ENCODE measurements at regions not wholly inside any gene's neighbourhood (a gene's known extent, or its start where the extent isn't known, plus 50 kb on each side); places are given as distances from the start of the nearest gene placed in this dataset.

DNA sequence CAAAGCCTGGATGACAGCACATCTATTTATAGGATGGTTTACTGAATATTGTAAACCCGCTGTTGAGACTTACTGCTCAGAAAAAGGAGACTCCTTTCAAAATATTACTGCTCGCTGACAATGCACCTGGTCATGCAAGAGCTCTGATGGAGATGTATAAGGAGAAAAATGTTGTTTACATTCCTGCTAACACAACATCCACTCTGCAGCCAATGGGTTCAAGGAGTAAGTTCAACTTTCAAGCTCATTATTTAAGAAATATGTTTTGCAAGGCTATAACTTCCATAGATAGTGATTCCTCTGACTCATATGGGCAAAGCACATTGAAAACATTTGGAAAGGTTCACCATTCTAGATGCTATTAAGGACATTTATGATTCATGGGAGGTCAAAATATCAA is 201.7 kb downstream of the SNAPC1 start:
- ChIA-PET CTCF (ENCODE audit: low intra/inter-chr PET ratio, low total read pairs) (no interaction called here), POLR2A (no interaction called here)
- no peaks in the 10 kb centered on the region for H3K79me2 ChIP-seq (ENCODE audit: insufficient read depth, low read length)
- DNase-seq (ENCODE audit: low spot score) (no peak), ATAC-seq (no peak), FAIRE-seq (no peak)
- in situ Hi-C loops (cut with HindIII; ENCODE audit: extremely low pct_ligation_motif_present, low pct_unique_long_range_greater_than_20kb) (no loop called here), intact Hi-C loops (cut with micrococcal nuclease; ENCODE audit: unreplicated experiment) (no loop called here)
- BruUV-seq (replicated peaks), result no TSS peak
- no peak overlapping the region for H3K4me3 ChIP-seq (replicated peaks in 1 of 3; ENCODE audit: insufficient read depth in 1 of 3, low read depth in 2 of 3, low read length in 3 of 3)
- H2AFZ ChIP-seq (ENCODE audit: low read length), result no peak overlapping the region
- no peaks in the 10 kb centered on the region for H3K27me3 ChIP-seq (ENCODE audit: control insufficient read depth in 1 of 2, insufficient read depth in 2 of 2, low read length in 2 of 2)
- H3K27ac ChIP-seq (ENCODE audit: extremely low read length, insufficient read depth, low read length), result no peak overlapping the region
- TF ChIP-seq PCBP1 (IDR thresholded peaks at IDR 0.05; ENCODE audit: borderline replicate concordance, low read depth, low read length), result no peak
- TF ChIP-seq ZSCAN31 (CRISPR knock-in tag; IDR thresholded peaks at IDR 0.05; ENCODE audit: low read depth), result no peak
- TF ChIP-seq CBX2 (IDR thresholded peaks at IDR 0.05; ENCODE audit: low read depth, low read length), result no peak
- no peak for TF ChIP-seq CBX2 (CRISPR knock-in tag; IDR thresholded peaks at IDR 0.05; ENCODE audit: low read depth)
- no peak for TF ChIP-seq ZMYM3 (CRISPR knock-in tag; IDR thresholded peaks at IDR 0.05)
- no peak for TF ChIP-seq MTF1 (CRISPR knock-in tag; IDR thresholded peaks at IDR 0.05)
- TF ChIP-seq PITX1 (CRISPR knock-in tag; IDR thresholded peaks at IDR 0.05), result no peak
- TF ChIP-seq, protein P1, sequence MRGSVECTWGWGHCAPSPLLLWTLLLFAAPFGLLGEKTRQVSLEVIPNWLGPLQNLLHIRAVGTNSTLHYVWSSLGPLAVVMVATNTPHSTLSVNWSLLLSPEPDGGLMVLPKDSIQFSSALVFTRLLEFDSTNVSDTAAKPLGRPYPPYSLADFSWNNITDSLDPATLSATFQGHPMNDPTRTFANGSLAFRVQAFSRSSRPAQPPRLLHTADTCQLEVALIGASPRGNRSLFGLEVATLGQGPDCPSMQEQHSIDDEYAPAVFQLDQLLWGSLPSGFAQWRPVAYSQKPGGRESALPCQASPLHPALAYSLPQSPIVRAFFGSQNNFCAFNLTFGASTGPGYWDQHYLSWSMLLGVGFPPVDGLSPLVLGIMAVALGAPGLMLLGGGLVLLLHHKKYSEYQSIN (CRISPR knock-in tag; IDR thresholded peaks at IDR 0.05; ENCODE audit: borderline replicate concordance), result no peak
- no peaks in the 10 kb centered on the region for H3K36me3 ChIP-seq (replicated peaks in 1 of 2; ENCODE audit: control insufficient read depth in 1 of 2, insufficient read depth in 2 of 2, low read length in 2 of 2)
- no peaks in the 10 kb centered on the region for H3K9me3 ChIP-seq (ENCODE audit: low read length)
- no peak overlapping the region for H3K9ac ChIP-seq (ENCODE audit: insufficient read depth, low read depth, low read length)
- H3K4me1 ChIP-seq (ENCODE audit: insufficient read depth, low read length), result no peaks in the 10 kb centered on the region
- 0% methylated on average over 2 of the region's 2 CpGs for WGBS (ENCODE audit: low lambda C conversion rate)
- no peaks in the 10 kb centered on the region for H4K20me1 ChIP-seq (ENCODE audit: insufficient read depth, low read length)
- no peak overlapping the region for H3K4me2 ChIP-seq (ENCODE audit: low read depth, low read length)

DNA sequence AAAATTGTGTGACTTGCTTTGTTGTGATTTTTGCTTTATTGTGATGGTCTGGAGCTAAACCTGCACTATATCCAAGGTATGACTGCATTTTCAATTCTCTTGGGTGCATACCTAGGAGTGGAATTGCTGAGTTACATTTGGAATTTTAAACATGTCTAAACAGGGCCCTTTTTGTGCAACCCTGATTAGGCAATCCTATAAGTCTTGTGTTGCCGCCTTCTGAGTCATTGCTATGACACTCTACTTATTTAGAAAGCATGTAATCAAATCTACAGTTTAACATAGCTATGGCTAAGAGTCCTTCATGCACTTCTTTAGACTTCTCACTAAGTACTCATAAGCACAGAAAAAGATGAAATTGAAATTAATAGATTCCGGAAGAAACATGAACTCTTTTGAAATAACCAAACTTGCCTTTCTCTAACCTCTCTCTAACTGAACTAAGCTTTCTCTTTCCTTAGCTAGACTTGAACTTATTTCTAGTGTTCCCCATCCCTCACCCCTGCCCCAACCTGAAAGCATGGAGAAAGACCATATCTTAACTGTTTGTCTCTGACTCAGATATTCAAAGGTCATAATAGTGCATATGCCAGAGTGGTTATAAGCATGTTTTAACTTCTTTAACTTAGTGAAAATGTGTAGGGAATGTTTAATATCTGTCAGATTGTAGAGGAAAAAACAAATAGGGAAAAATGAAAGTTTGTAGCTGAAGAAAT is 203.0 kb downstream of the SNAPC1 start:
- H3K4me3 ChIP-seq (replicated peaks in 1 of 3; ENCODE audit: insufficient read depth in 1 of 3, low read depth in 2 of 3, low read length in 3 of 3), result no peak overlapping the region
- no peaks in the 10 kb centered on the region for H3K4me1 ChIP-seq (ENCODE audit: insufficient read depth, low read length)
- no peak overlapping the region for H3K4me2 ChIP-seq (ENCODE audit: low read depth, low read length)
- H3K9me3 ChIP-seq (ENCODE audit: low read length), result no peaks in the 10 kb centered on the region
- no TSS peak for BruUV-seq (replicated peaks)
- no peak overlapping the region for H3K9ac ChIP-seq (ENCODE audit: insufficient read depth, low read depth, low read length)
- DNase-seq (ENCODE audit: low spot score) (peak; percentile 25), FAIRE-seq (no peak), ATAC-seq (no peak)
- in situ Hi-C loops (cut with HindIII; ENCODE audit: extremely low pct_ligation_motif_present, low pct_unique_long_range_greater_than_20kb) (no loop called here), intact Hi-C loops (cut with micrococcal nuclease; ENCODE audit: unreplicated experiment) (no loop called here)
- H3K27ac ChIP-seq (ENCODE audit: extremely low read length, insufficient read depth, low read length), result no peak overlapping the region
- no peaks in the 10 kb centered on the region for H3K27me3 ChIP-seq (ENCODE audit: control insufficient read depth in 1 of 2, insufficient read depth in 2 of 2, low read length in 2 of 2)
- no peak overlapping the region for H2AFZ ChIP-seq (ENCODE audit: low read length)
- POLR2A ChIA-PET, result no interaction called here
- CTCF ChIA-PET (ENCODE audit: low intra/inter-chr PET ratio, low total read pairs), result no interaction called here
- no peaks in the 10 kb centered on the region for H3K36me3 ChIP-seq (replicated peaks in 1 of 2; ENCODE audit: control insufficient read depth in 1 of 2, insufficient read depth in 2 of 2, low read length in 2 of 2)
- WGBS (ENCODE audit: low lambda C conversion rate), result 0% methylated on average over 2 of the region's 2 CpGs
- H3K79me2 ChIP-seq (ENCODE audit: insufficient read depth, low read length), result no peaks in the 10 kb centered on the region
- H4K20me1 ChIP-seq (ENCODE audit: insufficient read depth, low read length), result no peaks in the 10 kb centered on the region
- no peak for TF ChIP-seq PPARG (CRISPR knock-in tag; conservative IDR thresholded peaks at IDR 0.05)
- peak; percentile 39; the same call in 1 of the 2 replicates for TF ChIP-seq CEBPB (IDR thresholded peaks at IDR 0.05; ENCODE audit: borderline replicate concordance, low read depth, low read length)

Measured in HepG2 (cell line).